ENCODE measurements at regions not wholly inside any gene's neighbourhood (a gene's known extent, or its start where the extent isn't known, plus 50 kb on each side); places are given as distances from the start of the nearest gene placed in this dataset.

- TF ChIP-seq CTCF (IDR thresholded peaks at IDR 0.05 in 8 of 11, conservative IDR thresholded peaks at IDR 0.05 in 3 of 11) (no peak), POLR2A (IDR thresholded peaks at IDR 0.05) (no peak)
Measured at GRCh38 chr9:71250581-71250980, 129.2 kb upstream of the TRPM3 start.
